Esophagus muscularis mucosa (tissue), 4 donors: ENCODE measurements at regions not wholly inside any gene's neighbourhood (a gene's known extent, or its start where the extent isn't known, plus 50 kb on each side); places are given as distances from the start of the nearest gene placed in this dataset.

Source experiments
- DNase-seq: peaks from one replicate; pipeline ENCODE4 v3.0.0-alpha.2; 2017; ENCODE audit errors: extremely low spot score
- H3K27ac ChIP-seq, 4 donors: fragments of 200-600 bp; sonication (generic); replicated peaks in 1 of 4; 1 replicate in 3 of 4; 2 replicates in 1 of 4; pipeline ENCODE4 v1.5.1; 2016 to 2019; ENCODE audit warnings: mild to moderate bottlenecking in 1 of 4
- H3K27me3 ChIP-seq, 4 donors: fragments of 200-600 bp; sonication (generic); one replicate each; pipeline versions ENCODE4 v1.5.1 to v1.6.0; 2016 to 2019
- H3K36me3 ChIP-seq, 4 donors: fragments of 200-600 bp; sonication (generic); one replicate each; pipeline ENCODE4 v1.5.1; 2016 to 2019
- H3K4me1 ChIP-seq, 4 donors: fragments of 200-600 bp; sonication (generic); one replicate each; pipeline ENCODE4 v1.5.1; 2016 to 2019
- H3K4me3 ChIP-seq, 4 donors: fragments of 200-600 bp; sonication (generic); 1 replicate in 2 of 4; 2 replicates in 2 of 4; pipeline ENCODE4 v1.5.1; 2016 to 2019; ENCODE audit warnings: mild to moderate bottlenecking in 4 of 4, moderate library complexity in 1 of 4
- H3K9me3 ChIP-seq, 4 donors: fragments of 200-600 bp; sonication (generic); 1 replicate in 3 of 4; 2 replicates in 1 of 4; pipeline ENCODE4 v1.5.1; 2016 to 2019
- CTCF ChIP-seq, 3 experiments: fragments of 200-600 bp in 2 of 3; fragments of 450-650 bp in 1 of 3; sonication (generic) in 2 of 3; IDR thresholded peaks; one replicate each; pipeline ENCODE4 v1.5.1; 2017 to 2019; ENCODE audit warnings: antibody characterized with exemption in 3 of 3, mild to moderate bottlenecking in 2 of 3, moderate library complexity in 1 of 3
- EP300 ChIP-seq: sonication (generic); formaldehyde crosslinking; IDR thresholded peaks from one replicate; pipeline ENCODE4 v1.6.1; 2017; ENCODE audit warnings: antibody characterized with exemption
- POLR2A ChIP-seq: fragments of 450-650 bp; IDR thresholded peaks from one replicate; pipeline ENCODE4 v1.6.1; 2017; ENCODE audit warnings: antibody characterized with exemption, moderate library complexity, mild to moderate bottlenecking, low read depth
- POLR2AphosphoS5 ChIP-seq, 2 donors: sonication (generic); formaldehyde crosslinking; IDR thresholded peaks; one replicate each; pipeline ENCODE4 v1.6.1; 2017; ENCODE audit warnings: antibody characterized with exemption in 2 of 2
- WGBS: methylation state at CpG from one replicate; pipeline ENCODE4 v1.1.5; 2018; 5-methylcytosine and 5-hydroxymethylcytosine counted together
- intact Hi-C: fragments of 100-400 bp; cut with DNase I; formaldehyde crosslinking; loops from one replicate; pipeline ENCODE4 v1.15.1; 2023

- Histone ChIP-seq H3K9me3 (no peaks in the 10 kb centered on the region), H3K36me3 (no peaks in the 10 kb centered on the region), H3K27me3 (no peaks in the 10 kb centered on the region), H3K4me1 (no peaks in the 10 kb centered on the region), H3K4me3 (no peak overlapping the region), H3K27ac (no peak overlapping the region)
- no peak for DNase-seq
- TF ChIP-seq CTCF (IDR thresholded peaks at IDR 0.05), result no peak
- TF ChIP-seq POLR2AphosphoS5 (IDR thresholded peaks at IDR 0.05), result no peak
- intact Hi-C loops, result no loop called here
Measured at GRCh38 chr11:23063276-23063675, 203.0 kb upstream of the CCDC179 start.

- Histone ChIP-seq H3K4me1 (no peaks in the 10 kb centered on the region), H3K27me3 (no peaks in the 10 kb centered on the region), H3K9me3 (no peaks in the 10 kb centered on the region), H3K27ac (no peak overlapping the region), H3K36me3 (no peaks in the 10 kb centered on the region), H3K4me3 (no peak overlapping the region)
- TF ChIP-seq POLR2AphosphoS5 (IDR thresholded peaks at IDR 0.05) (no peak), EP300 (no peak), CTCF (IDR thresholded peaks at IDR 0.05) (no peak), POLR2A (no peak)
- DNase-seq, result no peak
- WGBS, result 59% methylated on average over 5 of the region's 5 CpGs
- intact Hi-C loops, result no loop called here
Measured at GRCh38 chr11:23078289-23078971, 218.2 kb upstream of the CCDC179 start.

GRCh38 chr11:23079382-23079813 is 219.1 kb upstream of the CCDC179 start:
- TF ChIP-seq CTCF (IDR thresholded peaks at IDR 0.05), result no peak
- TF ChIP-seq EP300, result no peak
- no peak for TF ChIP-seq POLR2A
- no peak for TF ChIP-seq POLR2AphosphoS5 (IDR thresholded peaks at IDR 0.05)
- no peak overlapping the region for H3K4me3 ChIP-seq
- H3K27ac ChIP-seq, result no peak overlapping the region
- WGBS, result 21% methylated on average over 3 of the region's 3 CpGs
- H3K36me3 ChIP-seq, result no peaks in the 10 kb centered on the region
- no peak for DNase-seq
- intact Hi-C loops, result no loop called here
- no peaks in the 10 kb centered on the region for H3K27me3 ChIP-seq
- no peaks in the 10 kb centered on the region for H3K4me1 ChIP-seq
- H3K9me3 ChIP-seq, result no peaks in the 10 kb centered on the region

GRCh38 chr11:23087407-23087806 is 227.1 kb upstream of the CCDC179 start:
- 92% methylated on average over 4 of the region's 4 CpGs for WGBS
- Histone ChIP-seq H3K36me3 (no peaks in the 10 kb centered on the region), H3K27me3 (no peaks in the 10 kb centered on the region), H3K4me3 (no peak overlapping the region), H3K27ac (no peak overlapping the region), H3K9me3 (no peaks in the 10 kb centered on the region), H3K4me1 (no peaks in the 10 kb centered on the region)
- TF ChIP-seq POLR2A, result no peak
- TF ChIP-seq CTCF (IDR thresholded peaks at IDR 0.05), result no peak
- TF ChIP-seq EP300, result no peak
- TF ChIP-seq POLR2AphosphoS5 (IDR thresholded peaks at IDR 0.05), result no peak
- DNase-seq, result no peak
- intact Hi-C loops, result no loop called here

GRCh38 chr11:23090659-23091058 is 230.4 kb upstream of the CCDC179 start:
- H3K9me3 ChIP-seq, result no peaks in the 10 kb centered on the region
- no peaks in the 10 kb centered on the region for H3K4me1 ChIP-seq
- TF ChIP-seq POLR2AphosphoS5 (IDR thresholded peaks at IDR 0.05) (no peak), EP300 (no peak), POLR2A (no peak), CTCF (IDR thresholded peaks at IDR 0.05) (no peak)
- H3K4me3 ChIP-seq, result no peak overlapping the region
- H3K27me3 ChIP-seq, result no peaks in the 10 kb centered on the region
- intact Hi-C loops, result no loop called here
- H3K36me3 ChIP-seq, result no peaks in the 10 kb centered on the region
- H3K27ac ChIP-seq, result no peak overlapping the region
- WGBS, result 89% methylated on average over 2 of the region's 2 CpGs
- DNase-seq, result no peak
